ENCODE measurements at regions not wholly inside any gene's neighbourhood (a gene's known extent, or its start where the extent isn't known, plus 50 kb on each side); places are given as distances from the start of the nearest gene placed in this dataset.

- no peak for DNase-seq
Measured at GRCh38 chr13:106628936-106629659, 61.2 kb upstream of the ARGLU1 start.

GRCh38 chr13:106626473-106626872 lies 58.5 kb upstream of the ARGLU1 start:
- no peak for DNase-seq

- no peak for DNase-seq
Measured at GRCh38 chr13:106625578-106625977, 57.6 kb upstream of the ARGLU1 start.

GRCh38 chr13:106623799-106624460 lies 56.0 kb upstream of the ARGLU1 start:
- no peak for DNase-seq

GRCh38 chr13:106621833-106622232 lies 53.9 kb upstream of the ARGLU1 start:
- no peak for DNase-seq

- no peak for DNase-seq
Measured at GRCh38 chr13:106619688-106620555, 52.0 kb upstream of the ARGLU1 start.

Data from activated CD8-positive, alpha-beta memory T cell treated with anti-CD3 and anti-CD28 coated beads, Interleukin-2, amount 50 U/mL, for 48 hours (primary cell).